SK-N-SH (cell line): ENCODE measurements at regions not wholly inside any gene's neighbourhood (a gene's known extent, or its start where the extent isn't known, plus 50 kb on each side); places are given as distances from the start of the nearest gene placed in this dataset.

Source experiments
- CTCF ChIA-PET: fragments of 300-600, 350-600 bp; formaldehyde crosslinking; extraction: SDS; loops from one replicate; lab custom pipeline; 2021; lab: Yijun Ruan, JAX
- POLR2A ChIA-PET: fragments of 350-600 bp; sonication (Branson Sonifier 250); formaldehyde crosslinking; extraction: SDS; loops from one replicate; lab custom pipeline; 2020; ENCODE audit warnings: antibody characterized with exemption, inconsistent platforms; lab: Yijun Ruan, JAX
- DNase-seq: peaks from one replicate; pipeline ENCODE4 v3.0.0; 2012
- H2AFZ ChIP-seq: fragments of 200-600 bp; sonication (generic); 2 replicates; pipeline ENCODE4 v1.8.1; 2016; ENCODE audit warnings: antibody characterized with exemption, mild to moderate bottlenecking, low read depth
- H3F3A ChIP-seq: fragments of 200-600 bp; sonication (generic); replicated peaks from 2 replicates; pipeline ENCODE3; 2016; ENCODE audit warnings: antibody characterized with exemption, mild to moderate bottlenecking; ENCODE audit not compliant: insufficient read depth
- H3K27ac ChIP-seq, 2 experiments: fragments of 200-500 bp in 1 of 2; fragments of 200-600 bp in 1 of 2; sonication (Bioruptor generic) in 1 of 2; sonication (generic), shearing (Covaris generic) in 1 of 2; 2 replicates each; pipeline versions ENCODE4 v1.5.1 to v1.6.1; 2014 to 2016; ENCODE audit warnings: low read depth in 2 of 2, inconsistent platforms in 1 of 2, low read length in 1 of 2, mild to moderate bottlenecking in 1 of 2, mixed read lengths in 1 of 2
- H3K27me3 ChIP-seq: fragments of 200-600 bp; sonication (generic), shearing (Covaris generic); 2 replicates; pipeline ENCODE4 v1.6.1; 2016; ENCODE audit warnings: mixed run types; ENCODE audit not compliant: insufficient read depth
- H3K36me3 ChIP-seq, 2 experiments: fragments of 200-500 bp in 1 of 2; fragments of 200-600 bp in 1 of 2; sonication (Bioruptor generic) in 1 of 2; sonication (generic) in 1 of 2; replicated peaks in 1 of 2; 2 replicates each; pipeline versions ENCODE3 to v1.5.1; 2014 to 2016; ENCODE audit warnings: low read length in 1 of 2, mild to moderate bottlenecking in 1 of 2; ENCODE audit not compliant: insufficient read depth in 2 of 2, control insufficient read depth in 1 of 2
- H3K4me1 ChIP-seq, 2 experiments: fragments of 200-500 bp in 1 of 2; fragments of 200-600 bp in 1 of 2; sonication (Bioruptor generic) in 1 of 2; sonication (generic), shearing (Covaris generic) in 1 of 2; 2 replicates each; pipeline versions ENCODE4 v1.5.1 to v1.6.1; 2014 to 2016; ENCODE audit warnings: low read depth in 1 of 2, low read length in 1 of 2, mixed run types in 1 of 2; ENCODE audit not compliant: insufficient read depth in 2 of 2, control insufficient read depth in 1 of 2
- H3K4me2 ChIP-seq: fragments of 200-600 bp; sonication (generic), shearing (Covaris generic); 2 replicates; pipeline ENCODE4 v1.6.1; 2017; ENCODE audit warnings: mixed run types
- H3K4me3 ChIP-seq, 2 experiments: fragments of 200-500 bp in 1 of 2; fragments of 200-600 bp in 1 of 2; sonication (Bioruptor generic) in 1 of 2; sonication (generic), shearing (Covaris generic) in 1 of 2; 2 replicates each; pipeline versions ENCODE4 v1.5.1 to v1.8.1; 2014 to 2016; ENCODE audit warnings: low read depth in 2 of 2, inconsistent platforms in 1 of 2, low read length in 1 of 2, mild to moderate bottlenecking in 1 of 2, mixed read lengths in 1 of 2, moderate library complexity in 1 of 2
- H3K79me2 ChIP-seq: fragments of 200-600 bp; sonication (generic); 2 replicates; pipeline ENCODE4 v1.8.1; 2017; ENCODE audit warnings: mild to moderate bottlenecking; ENCODE audit not compliant: insufficient read depth
- H3K9ac ChIP-seq: fragments of 200-600 bp; sonication (generic); 2 replicates; pipeline ENCODE4 v1.6.1; 2017; ENCODE audit warnings: mixed run types
- H3K9me2 ChIP-seq: fragments of 200-600 bp; sonication (generic); 2 replicates; pipeline ENCODE4 v1.6.1; 2017; ENCODE audit warnings: mixed run types
- H3K9me3 ChIP-seq: fragments of 200-600 bp; sonication (generic); 2 replicates; pipeline ENCODE4 v1.6.1; 2017; ENCODE audit warnings: mixed run types, mild to moderate bottlenecking, moderate library complexity
- H4K20me1 ChIP-seq: fragments of 200-600 bp; sonication (generic); 2 replicates; pipeline ENCODE4 v1.6.1; 2017; ENCODE audit warnings: mild to moderate bottlenecking, mixed run types; ENCODE audit not compliant: insufficient read depth
- EP300 ChIP-seq, 2 experiments: IDR thresholded peaks; 2 replicates each; pipeline versions ENCODE4 v1.4.0 to v1.6.1; 2012; ENCODE audit warnings: borderline replicate concordance in 1 of 2, low read depth in 1 of 2, low read length in 1 of 2
- EZH2phosphoT487 ChIP-seq: fragments of 200-600 bp; sonication (generic); IDR thresholded peaks from 2 replicates; pipeline ENCODE4 v1.6.1; 2017; ENCODE audit warnings: low read depth, mixed run types, mild to moderate bottlenecking, antibody characterized with exemption, moderate library complexity, borderline replicate concordance
- FOSL2 ChIP-seq: IDR thresholded peaks from 2 replicates; pipeline ENCODE4 v1.4.0; 2012; ENCODE audit warnings: low read depth, mild to moderate bottlenecking, moderate library complexity, borderline replicate concordance
- FOXJ3 ChIP-seq: sonication (generic); formaldehyde crosslinking; IDR thresholded peaks from 2 replicates; pipeline ENCODE4 v1.5.1; 2020; ENCODE audit warnings: mild to moderate bottlenecking, missing genetic modification reagents
- FOXM1 ChIP-seq: IDR thresholded peaks from 2 replicates; pipeline ENCODE4 v1.4.0; 2012; ENCODE audit warnings: low read depth, mild to moderate bottlenecking
- IRF3 ChIP-seq: fragments of 150-350 bp; IDR thresholded peaks from 2 replicates; pipeline ENCODE4 v1.6.1; 2016; ENCODE audit warnings: mild to moderate bottlenecking, low read depth, low read length
- JUND ChIP-seq: IDR thresholded peaks from 2 replicates; pipeline ENCODE4 v1.4.0; 2012
- MEF2A ChIP-seq: IDR thresholded peaks from 2 replicates; pipeline ENCODE4 v1.4.0; 2012; ENCODE audit warnings: low read depth, borderline replicate concordance
- NRF1 ChIP-seq: IDR thresholded peaks from 2 replicates; pipeline ENCODE4 v1.6.1; 2012; ENCODE audit warnings: low read depth, mild to moderate bottlenecking, low read length
- PBX3 ChIP-seq: IDR thresholded peaks from 2 replicates; pipeline ENCODE4; 2012
- POLR2AphosphoS5 ChIP-seq: IDR thresholded peaks from 2 replicates; pipeline ENCODE4 v1.6.1; 2012; ENCODE audit warnings: low read depth, low read length
- RAD21 ChIP-seq: IDR thresholded peaks from 2 replicates; pipeline ENCODE4 v1.6.1; 2012; ENCODE audit warnings: mild to moderate bottlenecking, low read length
- REST ChIP-seq: IDR thresholded peaks from 2 replicates; pipeline ENCODE4 v1.6.1; 2012; ENCODE audit warnings: mild to moderate bottlenecking, low read depth, low read length, moderate library complexity
- SIN3A ChIP-seq: IDR thresholded peaks from 2 replicates; pipeline ENCODE4 v1.6.1; 2012; ENCODE audit warnings: low read depth, mild to moderate bottlenecking, low read length, moderate library complexity, borderline replicate concordance
- SMC3 ChIP-seq: IDR thresholded peaks from 2 replicates; pipeline ENCODE4 v1.6.1; 2012; ENCODE audit warnings: low read depth, low read length, improper control_type of control experiment
- TAF1 ChIP-seq: IDR thresholded peaks from 2 replicates; pipeline ENCODE4 v1.6.1; 2012; ENCODE audit warnings: low read depth, mild to moderate bottlenecking, low read length, moderate library complexity, borderline replicate concordance
- YY1 ChIP-seq: IDR thresholded peaks from 2 replicates; pipeline ENCODE4 v1.4.0; 2012; ENCODE audit warnings: low read depth, mild to moderate bottlenecking
- ZBTB33 ChIP-seq: IDR thresholded peaks from 2 replicates; pipeline ENCODE4 v1.4.0; 2012; ENCODE audit warnings: low read depth, borderline replicate concordance
- WGBS: methylation state at CpG from one replicate; pipeline ENCODE4 v1.1.6; 2017; ENCODE audit warnings: low lambda C conversion rate; 5-methylcytosine and 5-hydroxymethylcytosine counted together

- TF ChIP-seq PBX3 = no peak
- no peak for TF ChIP-seq ZBTB33
- TF ChIP-seq NRF1 = no peak
- no peak for TF ChIP-seq EZH2phosphoT487
- TF ChIP-seq EP300 (IDR thresholded peaks at IDR 0.05; ENCODE audit: borderline replicate concordance in 1 of 2, low read depth in 1 of 2, low read length in 1 of 2) = no peak
- no peak for TF ChIP-seq TAF1
- no peak for TF ChIP-seq MEF2A
- no peak for TF ChIP-seq SIN3A
- no peak for TF ChIP-seq JUND
- no peak for TF ChIP-seq YY1
- TF ChIP-seq SMC3 = peak; percentile 59
- no peak for TF ChIP-seq FOSL2
- no peak for TF ChIP-seq POLR2AphosphoS5
- TF ChIP-seq, all 33 proteins: peak for 3
Observed at GRCh38 chr18:70454704-70455322, 166.0 kb downstream of the SOCS6 start (continued).

GRCh38 chr18:70453058-70453775 lies 164.4 kb downstream of the SOCS6 start:
- ChIA-PET CTCF (interaction anchor here (0.8 to 8.6 kb wide), 6 partner anchors 13 to 258 kb away, joined by 3 to 108 read pairs (median 18); no protein-coding TSS in a partner anchor), POLR2A (no interaction called here)
- no peak overlapping the region for H3K27ac ChIP-seq
- no peaks in the 10 kb centered on the region for H3K9me2 ChIP-seq
- no peak for DNase-seq
- no peaks in the 10 kb centered on the region for H3K27me3 ChIP-seq
- no peak overlapping the region for H2AFZ ChIP-seq
- no peaks in the 10 kb centered on the region for H3K79me2 ChIP-seq
- no peaks in the 10 kb centered on the region; a peak in 1 of 4 replicates for H3K4me1 ChIP-seq
- WGBS = 87% methylated on average over 10 of the region's 12 CpGs
- no peak overlapping the region for H3K9ac ChIP-seq
- H3K36me3 ChIP-seq = no peaks in the 10 kb centered on the region
- H3K9me3 ChIP-seq = no peaks in the 10 kb centered on the region
- peaks cover 6% of the 10 kb centered on the region for H3F3A ChIP-seq
- no peak overlapping the region for H3K4me2 ChIP-seq
- H3K4me3 ChIP-seq = no peak overlapping the region
- H4K20me1 ChIP-seq = no peaks in the 10 kb centered on the region
- TF ChIP-seq TAF1 = no peak
- no peak for TF ChIP-seq REST
- TF ChIP-seq POLR2AphosphoS5 = no peak
- no peak for TF ChIP-seq FOXJ3 (CRISPR knock-in tag)
- TF ChIP-seq ZBTB33 = no peak
- no peak for TF ChIP-seq YY1
- no peak for TF ChIP-seq IRF3
- no peak for TF ChIP-seq EP300 (IDR thresholded peaks at IDR 0.05; ENCODE audit: borderline replicate concordance in 1 of 2, low read depth in 1 of 2, low read length in 1 of 2)
- no peak for TF ChIP-seq FOXM1
- TF ChIP-seq RAD21 = no peak
- TF ChIP-seq SIN3A = no peak
